ENCODE measurements at regions not wholly inside any gene's neighbourhood (a gene's known extent, or its start where the extent isn't known, plus 50 kb on each side); places are given as distances from the start of the nearest gene placed in this dataset.

DNA sequence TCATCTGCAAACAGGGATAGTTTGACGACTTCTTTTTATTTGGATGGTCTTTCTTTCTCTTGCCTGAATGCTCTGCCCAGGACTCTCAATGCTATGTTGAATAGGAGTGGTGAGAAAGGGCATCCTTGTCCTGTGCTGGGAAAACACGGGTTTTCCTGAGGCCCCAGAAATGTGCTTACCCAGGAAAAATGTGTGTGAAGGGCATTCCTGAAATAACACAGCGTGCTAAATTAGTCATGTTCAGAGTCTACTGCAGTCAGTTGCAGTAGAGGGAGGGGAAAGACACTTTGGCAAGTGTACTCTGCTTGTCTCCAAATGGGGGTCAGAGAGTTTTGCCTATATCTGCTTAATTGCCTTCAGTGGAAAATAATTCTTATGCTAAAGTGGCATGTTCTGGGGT is 153.9 kb downstream of the CCNG2 start:
- no peaks in the 10 kb centered on the region for H3K4me1 ChIP-seq
- no peak overlapping the region for H3K27ac ChIP-seq
- Mint-ChIP-seq H3K4me3 (no peak overlapping the region), H3K4me1 (no peaks in the 10 kb centered on the region), H3K27me3 (ENCODE audit: insufficient read depth, low read depth) (peaks cover 2% of the 10 kb centered on the region), H3K9me3 (no peaks in the 10 kb centered on the region), H3K36me3 (no peaks in the 10 kb centered on the region), H3K27ac (no peak overlapping the region)
- H3K4me3 ChIP-seq, result no peak overlapping the region
- H4K20me1 ChIP-seq (ENCODE audit: low read depth), result no peaks in the 10 kb centered on the region
- no peak overlapping the region for H2AFZ ChIP-seq (replicated peaks)
- no peak for DNase-seq (ENCODE audit: low spot score)
- no peaks in the 10 kb centered on the region for H3F3A ChIP-seq (ENCODE audit: low read depth)
- TF ChIP-seq EZH2phosphoT487 (IDR thresholded peaks at IDR 0.05) (no peak), EZH2 (IDR thresholded peaks at IDR 0.05) (no peak)
- TF ChIP-seq, protein P1, sequence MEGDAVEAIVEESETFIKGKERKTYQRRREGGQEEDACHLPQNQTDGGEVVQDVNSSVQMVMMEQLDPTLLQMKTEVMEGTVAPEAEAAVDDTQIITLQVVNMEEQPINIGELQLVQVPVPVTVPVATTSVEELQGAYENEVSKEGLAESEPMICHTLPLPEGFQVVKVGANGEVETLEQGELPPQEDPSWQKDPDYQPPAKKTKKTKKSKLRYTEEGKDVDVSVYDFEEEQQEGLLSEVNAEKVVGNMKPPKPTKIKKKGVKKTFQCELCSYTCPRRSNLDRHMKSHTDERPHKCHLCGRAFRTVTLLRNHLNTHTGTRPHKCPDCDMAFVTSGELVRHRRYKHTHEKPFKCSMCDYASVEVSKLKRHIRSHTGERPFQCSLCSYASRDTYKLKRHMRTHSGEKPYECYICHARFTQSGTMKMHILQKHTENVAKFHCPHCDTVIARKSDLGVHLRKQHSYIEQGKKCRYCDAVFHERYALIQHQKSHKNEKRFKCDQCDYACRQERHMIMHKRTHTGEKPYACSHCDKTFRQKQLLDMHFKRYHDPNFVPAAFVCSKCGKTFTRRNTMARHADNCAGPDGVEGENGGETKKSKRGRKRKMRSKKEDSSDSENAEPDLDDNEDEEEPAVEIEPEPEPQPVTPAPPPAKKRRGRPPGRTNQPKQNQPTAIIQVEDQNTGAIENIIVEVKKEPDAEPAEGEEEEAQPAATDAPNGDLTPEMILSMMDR (IDR thresholded peaks at IDR 0.05), result no peak
- H3K9ac ChIP-seq, result no peak overlapping the region
- no peaks in the 10 kb centered on the region for H3K9me3 ChIP-seq (ENCODE audit: low read depth)
- no peaks in the 10 kb centered on the region for H3K36me3 ChIP-seq
- no peaks in the 10 kb centered on the region for H3K79me2 ChIP-seq (ENCODE audit: low read depth)
- H3K4me2 ChIP-seq, result no peak overlapping the region
- no peaks in the 10 kb centered on the region for H3K27me3 ChIP-seq

GRCh38 chr4:77314697-77315096 is 157.7 kb downstream of the CCNG2 start:
- Histone ChIP-seq H3K27me3 (no peaks in the 10 kb centered on the region), H3K36me3 (no peaks in the 10 kb centered on the region), H3K9me3 (ENCODE audit: low read depth) (no peaks in the 10 kb centered on the region), H3K9ac (no peak overlapping the region), H3K4me1 (no peaks in the 10 kb centered on the region), H3K27ac (no peak overlapping the region), H2AFZ (replicated peaks) (no peak overlapping the region), H3K79me2 (ENCODE audit: low read depth) (no peaks in the 10 kb centered on the region), H3K4me3 (no peak overlapping the region), H3F3A (ENCODE audit: low read depth) (no peaks in the 10 kb centered on the region), H3K4me2 (no peak overlapping the region), H4K20me1 (ENCODE audit: low read depth) (no peaks in the 10 kb centered on the region)
- no peak for DNase-seq (ENCODE audit: low spot score)
- Mint-ChIP-seq H3K27ac (no peak overlapping the region), H3K4me3 (no peak overlapping the region), H3K4me1 (no peaks in the 10 kb centered on the region), H3K9me3 (peaks cover 10% of the 10 kb centered on the region), H3K27me3 (ENCODE audit: insufficient read depth, low read depth) (peaks cover 3% of the 10 kb centered on the region), H3K36me3 (no peaks in the 10 kb centered on the region)
- TF ChIP-seq, protein P1 (IDR thresholded peaks at IDR 0.05), result no peak
- TF ChIP-seq EZH2 (IDR thresholded peaks at IDR 0.05) (no peak), EZH2phosphoT487 (IDR thresholded peaks at IDR 0.05) (no peak)

DNA sequence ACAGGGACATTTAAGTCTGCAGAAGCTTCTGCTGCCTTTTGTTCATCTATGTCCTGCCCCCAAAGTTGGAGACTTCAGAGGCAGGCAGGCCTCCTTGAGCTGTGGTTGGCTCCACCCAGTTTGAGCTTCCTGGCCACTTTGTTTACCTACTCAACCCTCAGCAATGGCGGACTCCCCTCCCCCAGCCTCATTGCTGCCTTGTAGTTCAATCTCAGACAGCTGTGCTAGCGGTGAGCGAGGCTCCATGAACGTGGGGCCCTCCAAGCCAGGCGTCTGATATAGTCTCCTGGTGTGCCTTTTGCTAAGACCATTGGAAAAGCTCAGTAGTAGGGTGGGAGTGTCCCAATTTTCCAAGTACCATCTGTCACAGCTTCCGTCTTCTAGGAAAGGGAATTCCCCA is 170.1 kb downstream of the CCNG2 start:
- no peaks in the 10 kb centered on the region for H3K36me3 Mint-ChIP-seq
- DNase-seq (ENCODE audit: low spot score), result no peak
- no peaks in the 10 kb centered on the region for H3K36me3 ChIP-seq
- H3K4me2 ChIP-seq, result no peak overlapping the region
- no peaks in the 10 kb centered on the region for H3K27me3 ChIP-seq
- H3K4me1 Mint-ChIP-seq, result no peaks in the 10 kb centered on the region
- peaks cover 4% of the 10 kb centered on the region for H3K27me3 Mint-ChIP-seq (ENCODE audit: insufficient read depth, low read depth)
- peaks cover 6% of the 10 kb centered on the region for H3K4me1 ChIP-seq
- no peak overlapping the region for H3K4me3 Mint-ChIP-seq
- H4K20me1 ChIP-seq (ENCODE audit: low read depth), result no peaks in the 10 kb centered on the region
- H3K4me3 ChIP-seq, result no peak overlapping the region
- TF ChIP-seq EZH2 (IDR thresholded peaks at IDR 0.05) (no peak), EZH2phosphoT487 (IDR thresholded peaks at IDR 0.05) (no peak)
- TF ChIP-seq, protein P1 (IDR thresholded peaks at IDR 0.05), result no peak
- H3K9me3 Mint-ChIP-seq, result peaks cover 11% of the 10 kb centered on the region
- no peak overlapping the region for H3K9ac ChIP-seq
- no peaks in the 10 kb centered on the region for H3K79me2 ChIP-seq (ENCODE audit: low read depth)
- H3K27ac ChIP-seq, result no peak overlapping the region
- H3F3A ChIP-seq (ENCODE audit: low read depth), result no peaks in the 10 kb centered on the region
- H2AFZ ChIP-seq (replicated peaks), result no peak overlapping the region
- no peak overlapping the region for H3K27ac Mint-ChIP-seq
- no peaks in the 10 kb centered on the region for H3K9me3 ChIP-seq (ENCODE audit: low read depth)
